Activated CD4-positive, alpha-beta T cell treated with anti-CD3 and anti-CD28 coated beads, Interleukin-2, Interleukin-6, amounts not matched to agents 100 ng/mL and 50 ng/mL, durations not matched to agents 16 hours and 8 hours (primary cell): ENCODE measurements at regions not wholly inside any gene's neighbourhood (a gene's known extent, or its start where the extent isn't known, plus 50 kb on each side); places are given as distances from the start of the nearest gene placed in this dataset.

Experiments
- DNase-seq: peaks from one replicate; pipeline ENCODE4 v3.0.0-alpha.2; 2020

GRCh38 chr4:136337216-136337615 is 1195.1 kb downstream of the PCDH18 start:
- no peak for DNase-seq

DNA sequence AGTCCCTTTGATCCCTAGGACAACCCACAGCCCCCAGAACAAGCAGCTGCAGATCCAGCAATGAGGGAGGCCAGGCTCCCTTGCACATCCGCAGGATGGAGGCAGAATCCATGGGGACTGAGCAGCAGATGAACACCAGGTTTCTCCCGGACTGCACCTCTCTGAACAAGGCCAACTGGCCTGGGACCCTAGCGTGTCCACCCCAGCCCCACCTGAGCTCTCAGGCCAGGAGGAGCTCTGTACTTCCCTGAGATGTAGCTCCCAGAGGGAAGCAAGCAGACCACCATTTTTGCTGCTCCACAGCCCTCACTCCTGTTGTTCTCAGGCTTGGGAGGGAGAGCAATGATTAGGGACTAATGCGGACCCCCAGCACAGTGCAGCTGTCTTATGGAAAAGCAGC is 1195.8 kb downstream of the PCDH18 start:
- DNase-seq, result no peak

- DNase-seq, result no peak
Observed at GRCh38 chr4:136329042-136329662, 1203.1 kb downstream of the PCDH18 start.

DNA sequence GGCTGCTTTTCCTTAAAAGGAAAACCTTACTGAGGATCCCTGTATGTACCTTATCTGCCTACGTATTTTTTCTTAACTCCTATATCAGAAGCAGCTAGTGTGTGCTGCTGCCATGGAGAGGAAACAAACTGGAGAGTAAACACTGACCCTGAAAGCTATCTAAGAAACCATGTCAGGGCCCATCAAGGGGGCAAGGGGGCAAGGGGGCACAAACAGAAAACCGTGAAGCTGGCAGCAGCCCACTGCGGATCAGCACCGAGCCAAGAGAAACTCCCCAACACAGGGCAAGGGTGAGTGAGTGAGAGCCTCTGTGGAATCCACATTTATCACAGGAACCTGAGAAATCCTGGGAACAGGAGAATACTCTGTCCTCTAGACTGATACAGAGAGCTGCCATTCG is 1204.2 kb downstream of the PCDH18 start:
- no peak for DNase-seq

DNA sequence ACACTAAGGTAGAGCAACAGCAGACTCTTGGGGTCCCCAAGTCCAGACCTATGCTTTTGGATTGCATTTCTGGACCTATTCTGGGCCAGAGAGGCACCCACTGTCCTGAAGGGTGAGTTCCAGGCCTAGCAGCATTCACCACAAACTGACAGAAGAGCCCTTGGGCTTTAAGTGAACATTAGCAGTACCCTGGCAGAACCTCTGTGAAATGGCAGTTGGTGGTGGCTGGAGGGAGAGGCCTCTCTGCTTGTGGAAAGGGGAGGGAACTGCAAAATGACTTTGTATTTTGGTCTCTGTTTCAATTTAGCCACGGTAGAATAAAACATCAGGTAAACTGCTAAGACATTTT is 1211.9 kb downstream of the PCDH18 start:
- DNase-seq, result no peak

DNA sequence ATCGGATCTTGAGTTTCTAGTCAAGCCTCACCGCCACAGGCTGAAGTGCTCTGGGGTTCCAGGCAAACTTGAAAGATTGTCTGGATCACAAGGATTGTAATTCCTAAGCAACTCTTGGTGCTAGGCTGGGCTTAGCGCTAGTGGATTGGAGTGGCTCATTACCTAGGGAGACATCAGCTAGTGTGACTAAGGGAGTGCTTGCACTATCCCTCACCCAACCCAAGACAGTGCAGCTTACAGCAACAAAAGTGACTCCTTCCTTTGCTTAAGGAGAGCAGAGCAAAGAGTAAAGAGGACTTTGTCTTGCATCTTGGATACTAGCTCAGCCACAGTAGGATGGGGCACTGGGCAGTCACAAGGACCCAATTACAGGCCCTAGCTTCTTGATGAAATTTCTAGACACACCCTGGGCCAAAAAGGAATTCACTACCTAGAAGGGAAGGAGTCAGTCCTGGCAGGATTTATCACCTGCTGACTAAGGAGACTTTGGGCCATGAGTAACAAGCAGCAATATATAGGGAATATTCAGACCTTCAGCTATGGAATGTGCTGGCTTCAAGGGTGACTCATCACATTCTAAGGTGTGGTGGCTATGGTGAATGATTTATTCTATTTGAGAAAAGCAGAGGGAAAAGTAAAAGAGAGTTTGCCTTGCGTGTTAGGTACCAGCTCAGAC is 1212.4 kb downstream of the PCDH18 start:
- no peak for DNase-seq

- no peak for DNase-seq
Observed at GRCh38 chr4:136316961-136317360, 1215.3 kb downstream of the PCDH18 start.

DNA sequence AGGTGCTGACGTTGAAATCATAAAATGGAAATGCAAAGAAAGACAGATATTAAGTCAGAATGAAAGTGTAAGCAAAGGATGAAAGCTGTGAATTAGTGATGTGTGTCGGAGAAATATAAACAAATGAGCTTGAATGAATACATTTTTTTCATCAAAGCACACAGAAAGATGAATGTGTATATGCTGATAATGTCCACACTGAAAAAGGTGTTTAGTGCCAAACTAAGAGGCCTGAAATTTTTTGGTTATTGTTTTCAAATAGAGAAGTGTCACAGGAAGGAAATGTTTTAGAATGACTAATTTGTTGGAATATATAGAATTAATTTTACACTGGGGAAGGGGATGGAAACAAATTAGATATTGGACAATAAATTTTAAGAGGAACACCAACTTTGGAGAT is 1217.6 kb downstream of the PCDH18 start:
- DNase-seq, result no peak

DNA sequence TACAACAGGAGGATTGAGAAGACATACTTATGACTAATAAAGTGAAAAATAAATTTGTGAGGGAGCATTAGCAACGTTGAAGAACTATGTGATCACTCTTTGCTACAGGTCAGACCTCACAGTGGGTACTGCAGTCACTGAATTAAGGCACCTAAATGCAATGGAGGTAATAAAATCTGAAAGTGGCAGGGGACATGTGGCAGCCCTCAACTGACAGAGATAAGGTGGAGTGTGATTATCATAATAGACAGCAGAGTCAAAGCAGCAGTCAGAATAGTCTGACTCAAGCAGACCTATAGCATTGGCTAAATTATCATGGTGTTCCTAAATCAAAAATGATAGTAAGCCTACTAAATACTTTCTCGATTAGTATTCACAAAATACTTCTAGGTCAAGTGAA is 1220.5 kb downstream of the PCDH18 start:
- no peak for DNase-seq

DNA sequence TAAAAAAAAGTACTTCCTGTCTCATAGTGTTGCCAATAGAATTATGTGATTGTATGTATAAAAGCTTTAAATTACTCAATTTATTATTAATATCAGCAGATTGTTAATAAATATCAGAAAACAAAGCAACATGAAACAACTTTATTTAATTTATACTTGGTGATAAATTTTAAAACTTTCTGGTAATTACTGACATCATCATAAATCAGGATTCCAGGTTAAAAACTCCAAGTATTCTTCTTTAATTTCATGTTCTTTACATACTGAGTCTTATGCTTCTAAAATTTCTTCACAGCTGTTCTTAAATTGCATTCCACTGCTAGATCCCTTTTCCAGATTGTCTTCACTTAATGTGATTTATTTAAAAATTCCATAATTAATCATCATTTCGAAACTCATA is 1224.5 kb downstream of the PCDH18 start:
- DNase-seq, result no peak

DNA sequence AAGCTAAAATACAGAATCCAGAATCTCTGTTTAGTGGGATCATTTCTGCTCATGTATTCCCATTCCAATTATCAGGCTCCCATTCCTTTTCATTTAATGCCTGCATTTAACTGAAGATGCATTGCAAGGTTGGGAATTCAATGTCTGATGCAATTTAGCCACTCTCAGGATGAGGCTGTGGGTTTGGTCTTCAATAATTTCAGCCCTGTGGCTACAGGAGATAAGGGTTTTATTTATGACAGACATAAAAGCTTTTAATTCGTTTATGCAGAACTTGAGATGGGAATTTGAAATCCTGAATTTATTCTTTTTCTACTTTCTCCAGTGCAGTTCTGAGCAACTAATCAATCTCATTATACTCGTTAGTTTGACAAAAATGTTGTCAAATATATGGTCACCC is 1225.9 kb downstream of the PCDH18 start:
- DNase-seq, result no peak

- no peak for DNase-seq
Observed at GRCh38 chr4:136302566-136302965, 1229.7 kb downstream of the PCDH18 start.

DNA sequence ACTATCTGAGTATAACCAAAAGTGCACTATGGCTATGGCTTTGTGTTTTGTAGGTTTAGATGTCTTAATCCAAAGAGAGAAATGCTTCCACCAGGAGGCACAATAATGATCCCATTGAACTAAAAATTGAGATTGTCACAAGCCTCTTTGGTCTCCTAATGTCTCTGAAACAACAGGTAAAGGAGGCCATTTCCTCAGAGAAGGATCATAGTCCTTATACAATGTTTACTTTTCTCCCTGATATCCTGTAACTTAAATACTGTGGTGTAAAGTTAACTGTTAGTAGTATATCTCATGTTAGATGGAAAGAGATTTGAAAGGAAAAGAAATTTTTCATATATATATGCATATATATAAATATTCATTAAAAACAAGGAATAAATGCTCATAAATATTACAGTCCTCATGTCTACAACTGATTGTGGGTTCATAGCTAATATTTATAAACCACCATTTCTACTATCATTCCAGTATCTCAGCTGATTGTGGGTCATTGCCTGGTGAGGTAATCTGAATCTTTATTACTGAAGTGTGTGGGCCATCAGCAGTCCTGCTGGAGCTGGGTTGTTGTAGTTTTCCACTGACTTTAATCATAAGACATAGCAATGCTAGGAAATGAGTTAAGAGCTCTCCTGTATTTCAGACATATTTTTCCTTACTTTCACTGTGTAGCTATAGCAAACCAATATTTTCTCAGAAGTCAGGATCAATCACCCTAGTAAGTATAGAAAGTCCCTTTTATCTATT is 1230.4 kb downstream of the PCDH18 start:
- no peak for DNase-seq

- no peak for DNase-seq
Observed at GRCh38 chr4:136283977-136284376, 1248.3 kb downstream of the PCDH18 start.

GRCh38 chr4:136281889-136282288 is 1250.4 kb downstream of the PCDH18 start:
- no peak for DNase-seq

DNA sequence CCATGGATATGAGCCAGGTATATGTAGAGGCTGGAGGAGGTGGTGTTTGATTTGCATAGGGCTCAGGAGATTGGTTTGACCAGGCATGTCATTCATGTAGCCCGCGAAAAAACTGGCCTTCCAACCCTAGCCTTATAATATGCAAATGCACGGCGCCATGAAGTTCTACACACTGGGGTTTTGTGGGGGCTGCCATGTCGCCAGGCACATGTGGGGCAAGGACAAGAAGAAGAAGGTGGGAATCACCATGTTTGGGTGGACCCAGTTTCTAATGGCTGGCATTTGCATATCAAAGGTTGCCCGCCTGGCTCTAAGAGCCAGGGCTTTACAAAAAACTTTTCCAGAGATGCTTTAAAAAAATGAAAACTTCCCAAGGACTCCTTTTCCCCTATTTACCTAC is 1251.0 kb downstream of the PCDH18 start:
- DNase-seq, result no peak

DNA sequence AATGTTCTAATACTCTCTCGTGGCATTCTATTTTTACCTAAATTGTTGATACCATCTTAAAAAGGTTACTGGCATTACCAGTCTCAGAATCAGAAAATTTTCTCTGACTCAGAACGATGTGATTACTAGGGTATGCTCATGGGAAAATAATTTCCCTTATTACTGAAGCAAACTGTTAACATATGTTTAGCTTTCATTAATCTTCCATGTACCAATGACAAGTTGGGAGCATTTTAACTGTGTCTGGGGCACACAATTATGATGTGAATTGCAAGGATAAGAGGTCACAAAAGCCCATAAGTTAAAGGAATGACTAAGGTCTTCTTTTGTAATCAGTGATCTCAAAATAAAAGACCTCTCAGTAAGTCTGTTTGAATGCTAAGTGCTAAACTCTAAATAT is 1254.6 kb downstream of the PCDH18 start:
- no peak for DNase-seq

DNA sequence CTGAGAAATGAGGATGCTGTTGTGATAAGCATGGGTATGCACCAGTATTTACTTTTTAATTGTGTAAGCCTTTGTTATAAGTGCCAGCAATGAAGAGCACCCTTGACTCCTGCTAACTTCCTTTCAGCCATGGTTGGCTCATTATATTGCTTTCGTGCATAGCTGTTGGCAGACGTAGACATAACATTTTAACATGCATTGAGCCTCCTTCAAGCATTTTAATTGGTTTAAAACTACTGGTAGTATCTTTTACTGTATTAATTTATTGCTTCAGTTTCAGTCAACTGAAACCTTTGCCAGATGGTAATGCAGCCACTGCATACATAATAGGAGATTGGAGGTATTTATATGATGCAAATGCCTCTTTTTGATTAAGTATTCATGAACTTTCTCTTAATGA is 1285.4 kb downstream of the PCDH18 start:
- no peak for DNase-seq

DNA sequence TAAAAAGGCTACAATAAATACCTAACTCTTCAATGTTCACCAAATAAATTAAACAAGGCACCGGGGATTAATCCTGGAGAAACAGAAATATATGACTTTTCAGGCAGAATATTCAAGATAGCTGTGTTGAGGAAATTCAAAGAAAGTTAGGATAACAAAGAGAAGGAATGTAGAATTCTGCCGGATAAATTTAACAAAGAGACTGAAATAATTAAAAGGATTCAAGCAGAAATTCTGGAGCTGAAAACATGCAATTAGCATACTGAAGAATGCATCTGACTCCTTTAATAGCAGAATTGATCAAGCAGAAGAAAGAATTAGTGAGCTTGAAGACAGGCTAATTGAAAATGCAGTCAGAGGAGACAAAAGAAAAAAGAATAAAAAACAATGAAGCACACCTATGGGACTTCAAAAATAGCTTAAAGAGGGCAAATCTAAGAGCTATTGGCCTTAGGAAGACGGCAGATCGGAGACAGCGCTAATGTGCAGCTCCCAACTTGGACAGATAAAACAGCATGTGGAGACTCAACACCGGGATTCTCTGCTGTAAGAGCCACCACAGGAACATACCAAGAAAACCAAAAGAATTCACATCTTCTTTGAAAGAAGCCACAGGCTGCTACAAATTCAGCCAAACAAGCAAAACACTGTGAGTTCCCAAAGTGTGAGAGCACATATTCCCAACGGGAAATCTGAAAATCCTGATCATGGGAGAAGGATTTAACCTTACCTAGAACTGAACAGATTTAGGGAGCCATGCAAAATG is 1290.9 kb downstream of the PCDH18 start:
- no peak for DNase-seq

DNA sequence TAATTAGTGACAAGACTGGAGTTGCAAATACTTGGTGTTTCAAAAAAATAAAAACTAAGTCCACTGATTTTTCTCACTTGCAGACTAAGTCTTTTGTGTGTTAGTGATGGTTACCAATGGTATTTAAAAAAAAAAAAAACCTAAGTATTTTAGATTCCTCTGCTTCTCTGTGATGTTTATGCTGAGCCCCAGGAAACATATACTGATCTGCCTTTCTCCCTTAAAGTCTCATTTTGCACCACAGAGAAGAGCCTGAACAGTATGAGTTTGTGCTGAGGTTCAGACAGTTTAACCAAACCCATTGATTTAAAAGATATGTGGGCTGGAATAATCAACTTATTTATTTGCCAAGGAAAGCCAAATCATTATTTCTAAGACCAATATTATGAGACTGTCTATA is 1305.0 kb downstream of the PCDH18 start:
- no peak for DNase-seq

DNA sequence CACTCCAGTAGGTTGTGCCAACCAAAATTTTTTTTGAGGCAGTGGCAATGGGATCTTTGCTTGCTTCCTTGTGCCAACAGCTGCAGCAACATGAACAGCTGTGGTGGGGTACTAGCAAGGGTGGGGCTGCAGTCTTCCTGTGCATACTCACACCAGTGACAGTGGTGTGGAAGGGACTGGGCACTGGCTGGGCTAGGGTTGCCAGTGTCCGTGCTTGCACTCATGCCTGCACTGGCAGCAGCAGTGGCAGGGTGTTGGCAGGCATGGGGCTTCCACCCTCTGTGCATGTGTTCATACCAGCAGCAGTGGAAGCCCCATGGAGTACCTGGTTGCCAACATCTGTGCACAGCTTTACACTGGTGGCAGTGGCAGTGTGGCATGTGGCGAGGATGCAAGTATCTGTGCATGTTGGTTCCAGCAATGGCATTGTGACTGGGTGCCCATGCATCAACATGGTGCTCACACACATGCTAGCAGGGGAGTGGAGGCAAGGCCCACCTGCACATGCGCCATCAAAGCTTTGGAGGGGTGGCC is 1312.6 kb downstream of the PCDH18 start:
- no peak for DNase-seq

GRCh38 chr4:136203199-136203598 is 1329.1 kb downstream of the PCDH18 start:
- DNase-seq, result no peak

DNA sequence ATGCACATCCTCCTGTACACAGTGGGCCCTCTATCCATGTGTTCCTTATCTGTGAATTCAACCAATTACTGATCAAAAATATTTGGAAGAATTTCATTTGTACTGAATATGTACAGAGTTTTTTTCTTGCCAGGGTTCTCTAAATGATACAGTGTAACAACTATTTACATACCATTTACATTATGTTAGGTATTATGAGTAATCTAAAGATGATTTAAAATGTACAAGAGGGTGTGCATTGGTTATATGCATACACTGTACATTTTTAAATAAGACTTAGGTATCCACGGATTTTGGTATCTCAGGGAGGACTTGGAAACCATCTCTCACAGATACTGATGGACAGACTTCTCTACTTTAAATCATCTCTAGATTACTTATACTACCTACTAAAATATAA is 1333.9 kb downstream of the PCDH18 start:
- no peak for DNase-seq
